Spleen (tissue), 7 donors: ENCODE measurements at regions not wholly inside any gene's neighbourhood (a gene's known extent, or its start where the extent isn't known, plus 50 kb on each side); places are given as distances from the start of the nearest gene placed in this dataset.

ENCODE experiments used
- POLR2A ChIP-seq, 3 donors: fragments of 450-650 bp; IDR thresholded peaks; one replicate each; pipeline ENCODE4 v1.5.1; 2017; ENCODE audit warnings: antibody characterized with exemption in 3 of 3, mild to moderate bottlenecking in 1 of 3
- TF ChIP-seq, protein P1 (sequence below), 11 experiments: fragments of 200-600 bp in 7 of 11; fragments of 450-650 bp in 4 of 11; sonication (generic) in 4 of 11; IDR thresholded peaks in 8 of 11; conservative IDR thresholded peaks in 3 of 11; 1 replicate in 7 of 11; 2 replicates in 4 of 11; pipeline versions ENCODE4 v1.4.0 to v1.8.0; 2016 to 2021; ENCODE audit warnings: antibody characterized with exemption in 11 of 11, inconsistent platforms in 4 of 11, mild to moderate bottlenecking in 1 of 11
- donor health status: DM: no; HTN: no; CAD: no; lungs with moderate emphysema.
- donor health status: DM: no; HTN: no; CAD: no.
- donor health status: DM: no; HTN: no; CAD: no.

DNA sequence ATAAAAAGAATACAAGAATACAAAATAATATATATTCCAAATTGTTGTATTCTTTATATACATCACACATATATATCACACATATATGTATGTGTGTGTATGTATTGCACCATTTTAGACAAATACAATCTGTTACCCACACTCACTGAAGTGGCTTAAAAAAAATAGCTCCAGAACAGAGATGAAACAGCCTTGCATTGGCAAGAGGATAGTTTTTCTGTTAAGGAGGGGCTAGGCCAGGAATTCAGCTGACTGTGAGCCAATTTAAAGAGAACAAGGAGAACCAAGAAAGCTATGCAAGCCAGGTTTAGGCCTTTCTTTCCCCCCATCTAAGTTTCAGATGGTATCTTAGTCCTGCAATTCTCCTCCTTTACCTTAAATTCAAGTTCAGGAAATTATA, 257.5 kb downstream of the MZT1 start:
- no peak for TF ChIP-seq POLR2A (IDR thresholded peaks at IDR 0.05)
- TF ChIP-seq, protein P1, sequence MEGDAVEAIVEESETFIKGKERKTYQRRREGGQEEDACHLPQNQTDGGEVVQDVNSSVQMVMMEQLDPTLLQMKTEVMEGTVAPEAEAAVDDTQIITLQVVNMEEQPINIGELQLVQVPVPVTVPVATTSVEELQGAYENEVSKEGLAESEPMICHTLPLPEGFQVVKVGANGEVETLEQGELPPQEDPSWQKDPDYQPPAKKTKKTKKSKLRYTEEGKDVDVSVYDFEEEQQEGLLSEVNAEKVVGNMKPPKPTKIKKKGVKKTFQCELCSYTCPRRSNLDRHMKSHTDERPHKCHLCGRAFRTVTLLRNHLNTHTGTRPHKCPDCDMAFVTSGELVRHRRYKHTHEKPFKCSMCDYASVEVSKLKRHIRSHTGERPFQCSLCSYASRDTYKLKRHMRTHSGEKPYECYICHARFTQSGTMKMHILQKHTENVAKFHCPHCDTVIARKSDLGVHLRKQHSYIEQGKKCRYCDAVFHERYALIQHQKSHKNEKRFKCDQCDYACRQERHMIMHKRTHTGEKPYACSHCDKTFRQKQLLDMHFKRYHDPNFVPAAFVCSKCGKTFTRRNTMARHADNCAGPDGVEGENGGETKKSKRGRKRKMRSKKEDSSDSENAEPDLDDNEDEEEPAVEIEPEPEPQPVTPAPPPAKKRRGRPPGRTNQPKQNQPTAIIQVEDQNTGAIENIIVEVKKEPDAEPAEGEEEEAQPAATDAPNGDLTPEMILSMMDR (IDR thresholded peaks at IDR 0.05 in 8 of 11, conservative IDR thresholded peaks at IDR 0.05 in 3 of 11) = no peak
